ENCODE measurements at regions not wholly inside any gene's neighbourhood (a gene's known extent, or its start where the extent isn't known, plus 50 kb on each side); places are given as distances from the start of the nearest gene placed in this dataset.

DNA sequence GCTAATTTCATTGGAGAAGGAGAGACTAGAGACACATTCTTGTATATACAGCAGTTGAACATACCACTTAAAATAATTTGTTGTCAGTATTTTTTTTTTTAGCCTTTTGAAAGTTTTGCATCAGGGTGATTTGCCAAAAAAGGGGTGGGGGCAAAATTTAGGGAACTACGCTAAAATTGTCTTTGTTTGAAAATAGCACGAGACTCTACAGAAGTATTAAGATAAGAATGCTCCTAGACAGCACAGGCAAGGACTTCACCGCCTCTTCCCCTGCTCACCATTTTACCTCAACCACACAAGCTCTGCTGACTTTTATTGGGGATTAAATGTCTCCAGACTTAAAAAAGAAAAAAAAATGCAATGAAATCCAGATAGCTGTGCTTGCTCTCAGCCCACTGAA, 236.1 kb upstream of the USP25 start:
- intact Hi-C loops (cut with DNase I), result no loop called here
- Histone ChIP-seq H3K27me3 (no peaks in the 10 kb centered on the region), H3K4me3 (no peak overlapping the region), H3K27ac (no peak overlapping the region), H3K9me3 (no peaks in the 10 kb centered on the region), H3K4me1 (peaks cover 0 to 9% (median 0%) of the 10 kb centered on the region in 9 donors), H3K36me3 (no peaks in the 10 kb centered on the region)
- TF ChIP-seq, protein P1, sequence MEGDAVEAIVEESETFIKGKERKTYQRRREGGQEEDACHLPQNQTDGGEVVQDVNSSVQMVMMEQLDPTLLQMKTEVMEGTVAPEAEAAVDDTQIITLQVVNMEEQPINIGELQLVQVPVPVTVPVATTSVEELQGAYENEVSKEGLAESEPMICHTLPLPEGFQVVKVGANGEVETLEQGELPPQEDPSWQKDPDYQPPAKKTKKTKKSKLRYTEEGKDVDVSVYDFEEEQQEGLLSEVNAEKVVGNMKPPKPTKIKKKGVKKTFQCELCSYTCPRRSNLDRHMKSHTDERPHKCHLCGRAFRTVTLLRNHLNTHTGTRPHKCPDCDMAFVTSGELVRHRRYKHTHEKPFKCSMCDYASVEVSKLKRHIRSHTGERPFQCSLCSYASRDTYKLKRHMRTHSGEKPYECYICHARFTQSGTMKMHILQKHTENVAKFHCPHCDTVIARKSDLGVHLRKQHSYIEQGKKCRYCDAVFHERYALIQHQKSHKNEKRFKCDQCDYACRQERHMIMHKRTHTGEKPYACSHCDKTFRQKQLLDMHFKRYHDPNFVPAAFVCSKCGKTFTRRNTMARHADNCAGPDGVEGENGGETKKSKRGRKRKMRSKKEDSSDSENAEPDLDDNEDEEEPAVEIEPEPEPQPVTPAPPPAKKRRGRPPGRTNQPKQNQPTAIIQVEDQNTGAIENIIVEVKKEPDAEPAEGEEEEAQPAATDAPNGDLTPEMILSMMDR (IDR thresholded peaks at IDR 0.05), result no peak
- 56 to 61% methylated on average over 3 of the region's 3 CpGs for WGBS, 2 donors
- DNase-seq (no peak), ATAC-seq (no peak)

DNA sequence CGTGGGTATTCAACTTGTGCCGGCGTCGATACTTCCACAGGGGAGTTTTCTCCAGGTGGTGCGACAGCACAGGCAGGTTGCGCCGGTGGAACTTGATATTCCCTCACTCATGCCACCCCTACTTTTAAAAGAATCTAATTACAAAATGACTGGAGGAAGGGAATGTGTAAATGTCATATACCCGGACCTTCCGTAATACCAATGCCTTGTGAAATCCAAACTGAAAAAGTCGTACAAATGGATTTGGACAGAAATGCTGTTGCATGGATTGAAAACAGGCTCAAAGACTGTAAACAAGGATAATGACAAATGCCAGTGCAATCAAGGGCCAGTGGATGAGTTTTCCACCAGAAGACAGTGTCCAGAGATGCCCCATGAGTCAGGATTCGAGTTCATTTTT, 235.3 kb upstream of the USP25 start:
- DNase-seq (no peak), ATAC-seq (no peak)
- Histone ChIP-seq H3K27me3 (no peaks in the 10 kb centered on the region), H3K27ac (no peak overlapping the region), H3K4me3 (no peak overlapping the region), H3K9me3 (no peaks in the 10 kb centered on the region), H3K36me3 (no peaks in the 10 kb centered on the region), H3K4me1 (peaks cover 0 to 9% (median 0%) of the 10 kb centered on the region in 9 donors)
- WGBS, 2 donors, result 95 to 96% methylated on average over 11 of the region's 11 CpGs
- intact Hi-C loops (cut with DNase I), result no loop called here
- TF ChIP-seq, protein P1 (IDR thresholded peaks at IDR 0.05), result no peak

DNA sequence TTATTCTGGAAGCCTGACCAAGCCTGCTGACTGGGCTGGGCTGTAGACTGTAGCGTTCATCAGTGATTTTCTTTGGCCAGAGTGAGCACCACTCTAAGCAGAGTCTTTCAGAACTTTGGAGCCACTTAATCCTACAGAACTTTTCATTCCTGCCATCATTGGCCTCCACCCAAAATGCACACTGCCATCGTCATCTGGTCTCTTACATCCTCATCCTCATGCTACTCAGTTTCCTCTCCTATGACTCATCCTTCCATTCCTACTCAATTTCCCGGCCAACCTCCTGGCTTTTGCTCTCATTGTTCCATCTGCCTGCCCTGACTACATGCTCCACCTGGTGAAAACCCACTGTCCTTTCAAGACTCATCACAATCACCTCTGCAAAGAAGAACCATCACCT, 233.8 kb upstream of the USP25 start:
- Histone ChIP-seq H3K4me3 (no peak overlapping the region), H3K9me3 (no peaks in the 10 kb centered on the region), H3K4me1 (peaks cover 0 to 9% (median 0%) of the 10 kb centered on the region in 9 donors), H3K36me3 (no peaks in the 10 kb centered on the region), H3K27me3 (no peaks in the 10 kb centered on the region), H3K27ac (no peak overlapping the region)
- 68 to 81% methylated on average over 3 of the region's 3 CpGs for WGBS, 2 donors
- DNase-seq (no peak), ATAC-seq (no peak)
- TF ChIP-seq, protein P1 (IDR thresholded peaks at IDR 0.05), result no peak
- intact Hi-C loops (cut with DNase I), result no loop called here

DNA sequence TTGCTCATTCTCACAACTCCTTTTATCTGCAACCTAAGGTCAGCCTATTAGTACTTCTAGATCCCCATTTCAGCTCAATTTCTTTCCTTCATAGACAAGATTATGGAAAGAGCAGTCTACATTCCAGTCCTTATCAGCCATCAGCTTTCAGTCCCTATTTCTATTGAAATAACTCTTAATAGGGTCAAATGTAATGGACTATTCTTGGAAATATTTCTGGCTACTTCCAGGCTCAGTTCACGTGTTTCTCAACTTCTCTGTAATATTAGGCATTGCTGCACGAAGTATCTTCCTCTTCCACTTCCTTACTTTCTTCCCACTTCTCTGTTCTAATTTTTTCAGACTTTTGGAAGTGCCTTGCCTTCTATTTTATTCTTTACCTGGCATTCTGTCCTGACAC, 232.9 kb upstream of the USP25 start:
- WGBS, 2 donors, result 55 to 66% methylated on average over 2 of the region's 2 CpGs
- peaks cover 0 to 9% (median 0%) of the 10 kb centered on the region in 9 donors for H3K4me1 ChIP-seq
- no peaks in the 10 kb centered on the region for H3K36me3 ChIP-seq
- no peaks in the 10 kb centered on the region for H3K9me3 ChIP-seq
- no peak for DNase-seq
- ATAC-seq, result no peak
- intact Hi-C loops (cut with DNase I), result no loop called here
- H3K27ac ChIP-seq, result no peak overlapping the region
- TF ChIP-seq, protein P1 (IDR thresholded peaks at IDR 0.05), result no peak
- no peaks in the 10 kb centered on the region for H3K27me3 ChIP-seq
- H3K4me3 ChIP-seq, result no peak overlapping the region

DNA sequence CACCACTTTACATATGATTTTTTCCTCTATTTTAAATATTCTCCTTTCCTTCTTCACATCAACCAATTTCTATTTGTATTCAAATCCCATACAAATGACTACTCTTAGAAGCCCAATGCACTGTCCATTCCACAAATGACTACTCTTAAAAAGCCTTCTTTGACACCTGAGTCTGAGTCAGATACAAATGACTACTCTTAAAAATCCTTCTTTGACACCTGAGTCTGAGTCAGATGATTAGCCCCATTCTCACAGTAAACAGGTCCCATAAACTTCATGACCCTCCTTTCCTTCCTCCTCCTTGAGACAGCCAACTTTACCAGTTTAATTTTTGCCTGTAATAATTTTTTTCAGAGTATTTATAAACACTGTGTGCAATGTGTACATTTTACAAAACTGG, 231.3 kb upstream of the USP25 start:
- no peak for ATAC-seq
- no peak overlapping the region for H3K27ac ChIP-seq
- no peak overlapping the region for H3K4me3 ChIP-seq
- H3K4me1 ChIP-seq, result peaks cover 0 to 9% (median 0%) of the 10 kb centered on the region in 9 donors
- no peaks in the 10 kb centered on the region for H3K27me3 ChIP-seq
- TF ChIP-seq, protein P1 (IDR thresholded peaks at IDR 0.05), result no peak
- H3K36me3 ChIP-seq, result no peaks in the 10 kb centered on the region
- no peaks in the 10 kb centered on the region for H3K9me3 ChIP-seq
- DNase-seq, result no peak
- intact Hi-C loops (cut with DNase I), result no loop called here
